NCI-H446 (cell line): ENCODE measurements at regions not wholly inside any gene's neighbourhood (a gene's known extent, or its start where the extent isn't known, plus 50 kb on each side); places are given as distances from the start of the nearest gene placed in this dataset.
"Not testable (repeated sequence)": the region's sequence is repeated elsewhere in the genome, so short reads cannot be mapped to it uniquely, and the experiment has no call there.

Source experiments
- DNase-seq, 2 experiments: peaks; one replicate each; lab custom pipeline; 2025; lab: John Stamatoyannopoulos, UW

DNA sequence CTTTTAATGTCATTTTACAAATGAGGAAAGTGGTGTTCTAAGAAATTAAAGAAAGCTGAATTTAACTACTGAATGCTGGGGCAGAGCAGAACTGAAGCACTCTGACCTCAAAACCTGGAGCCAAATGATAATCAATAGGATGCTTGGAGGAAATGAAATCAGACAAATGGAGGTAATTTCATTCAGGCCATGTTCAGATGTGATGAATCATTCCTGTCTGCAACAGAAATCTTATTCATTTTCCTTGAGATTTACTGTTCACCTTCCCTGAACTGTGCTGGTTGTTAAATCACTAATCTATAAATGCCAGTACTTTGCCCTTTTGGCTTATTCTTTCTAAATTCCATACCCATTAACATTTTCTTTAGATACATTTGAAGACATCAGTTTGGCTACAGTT is 85.6 kb upstream of the SNX7 start:
- DNase-seq, result no peak

DNA sequence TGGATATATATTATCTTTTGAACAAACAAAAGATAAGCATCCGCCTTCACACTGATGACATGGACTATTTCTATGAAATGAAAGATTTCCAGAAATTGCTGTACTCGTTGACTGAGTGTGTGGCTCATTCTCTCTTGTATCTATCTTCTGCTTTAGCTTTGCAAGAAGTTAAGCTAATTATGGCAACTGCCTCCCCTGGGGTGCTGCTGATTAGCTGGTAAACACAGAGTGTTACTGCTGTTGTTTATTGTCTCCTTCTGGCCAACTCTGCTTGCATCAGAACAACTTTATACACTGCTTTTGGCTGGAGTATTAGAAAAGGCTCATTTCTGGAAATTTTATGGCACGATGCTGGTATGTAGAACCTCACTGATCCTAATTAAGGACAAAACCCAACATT is 95.6 kb upstream of the SNX7 start:
- DNase-seq, result peak in 1 of 2 experiments; percentile 17

DNA sequence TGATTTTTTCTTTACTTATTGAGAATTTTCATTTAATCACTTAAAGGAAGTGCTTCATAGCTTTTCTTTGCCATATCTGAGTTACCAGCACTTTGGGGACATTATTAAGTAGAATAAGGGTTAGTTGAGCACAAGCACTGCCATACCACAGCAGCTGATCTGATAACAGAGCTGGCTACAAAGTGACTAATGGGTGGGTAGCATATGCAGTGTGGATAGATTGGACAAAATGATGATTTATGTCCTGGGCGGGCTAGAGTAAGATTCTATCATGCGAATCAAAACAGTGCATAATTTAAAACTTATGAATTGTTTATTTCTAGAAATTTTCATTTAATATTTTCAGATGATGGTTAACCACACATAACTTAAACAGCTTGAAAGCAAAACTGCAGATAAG is 102.2 kb upstream of the SNX7 start:
- no peak for DNase-seq

DNA sequence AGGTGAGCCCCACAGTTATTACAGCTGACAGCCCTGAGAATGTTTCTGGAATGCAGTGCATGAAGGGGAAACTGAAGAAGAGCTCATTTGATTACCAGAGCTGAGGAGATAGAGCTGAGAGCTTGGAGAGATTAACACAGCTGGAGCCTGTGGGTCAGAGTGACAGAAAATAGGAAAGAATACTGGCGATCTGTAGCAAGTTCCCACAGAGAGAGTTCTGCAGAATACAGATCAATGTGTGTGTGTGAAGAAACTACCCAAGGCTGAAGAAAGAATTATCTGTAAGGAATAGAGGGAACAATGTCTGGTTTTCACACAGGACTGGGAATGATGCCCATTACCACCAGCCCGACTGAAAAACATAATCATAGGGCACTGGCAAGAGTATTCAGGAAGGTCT is 103.6 kb upstream of the SNX7 start:
- DNase-seq, result peak in 1 of 2 experiments; percentile 30

DNA sequence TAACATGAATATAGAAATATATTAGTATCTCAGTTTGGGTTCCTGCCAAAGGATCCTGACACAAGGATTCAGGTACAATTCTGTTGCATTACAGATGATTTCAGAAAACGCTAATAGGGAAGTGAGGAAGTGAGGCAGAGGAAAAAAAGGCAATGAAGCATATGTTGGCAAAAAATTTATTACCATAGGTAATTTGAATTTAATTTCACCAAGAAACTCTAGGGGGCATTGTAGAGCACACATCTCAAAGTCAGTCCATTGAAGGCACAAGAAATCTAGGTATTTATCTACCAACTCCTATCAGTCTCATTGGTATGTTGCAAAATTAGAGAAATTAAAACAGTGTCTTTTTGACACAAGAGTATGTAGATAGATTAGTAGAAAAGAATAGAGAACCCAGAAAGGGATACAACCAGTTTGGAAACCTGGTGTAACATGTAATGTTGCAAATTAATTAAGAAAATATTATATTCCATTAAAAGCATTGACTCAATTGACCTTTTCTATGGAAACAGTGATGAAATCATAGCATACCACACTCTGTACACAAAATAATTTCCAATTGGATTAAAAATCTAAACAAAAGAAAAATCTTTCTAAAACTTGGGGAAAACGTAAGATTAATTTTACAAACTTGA is 104.9 kb upstream of the SNX7 start:
- peak in 1 of 2 experiments; percentile 65 for DNase-seq

DNA sequence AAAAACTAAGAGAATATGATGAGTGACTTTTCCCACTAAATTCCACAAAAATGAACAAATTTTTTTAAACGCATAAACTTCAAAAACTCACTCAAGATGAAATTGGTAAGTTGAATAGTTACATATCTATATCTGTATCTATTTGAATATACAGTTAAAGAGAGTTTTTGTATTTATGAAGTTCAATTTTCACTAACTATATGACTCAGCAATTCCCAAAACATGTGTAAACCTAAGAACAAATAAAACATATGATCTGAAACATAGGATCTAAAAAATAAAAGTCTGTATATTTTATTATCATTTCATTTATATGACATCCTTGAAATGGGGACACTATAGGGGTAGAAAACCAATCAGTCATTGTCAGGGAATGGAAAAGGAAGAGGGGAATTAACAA is 105.7 kb upstream of the SNX7 start:
- no peak for DNase-seq

DNA sequence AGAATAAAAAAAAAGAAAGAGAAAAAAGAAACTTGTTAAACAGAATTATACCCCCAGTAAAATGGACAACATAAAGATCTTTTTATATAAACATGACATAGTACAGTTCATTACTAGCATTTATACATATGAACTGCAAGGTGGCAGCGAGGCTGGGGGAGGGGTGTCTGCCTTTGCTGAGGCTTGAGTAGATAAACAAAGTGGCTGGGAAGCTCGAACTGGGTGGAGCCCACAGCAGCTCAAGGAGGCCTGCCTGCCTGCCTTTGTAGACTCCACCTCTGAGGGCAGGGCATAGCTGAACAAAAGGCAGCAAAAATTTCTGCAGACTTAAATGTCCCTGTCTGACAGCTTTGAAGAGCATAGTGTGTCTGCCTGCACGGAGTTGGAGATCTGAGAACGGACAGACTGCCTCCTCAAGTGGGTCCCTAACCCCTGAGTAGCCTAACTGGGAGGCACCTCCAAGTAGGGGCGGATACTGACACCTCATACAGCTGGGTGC is 108.9 kb upstream of the SNX7 start:
- DNase-seq, result not testable (repeated sequence)

DNA sequence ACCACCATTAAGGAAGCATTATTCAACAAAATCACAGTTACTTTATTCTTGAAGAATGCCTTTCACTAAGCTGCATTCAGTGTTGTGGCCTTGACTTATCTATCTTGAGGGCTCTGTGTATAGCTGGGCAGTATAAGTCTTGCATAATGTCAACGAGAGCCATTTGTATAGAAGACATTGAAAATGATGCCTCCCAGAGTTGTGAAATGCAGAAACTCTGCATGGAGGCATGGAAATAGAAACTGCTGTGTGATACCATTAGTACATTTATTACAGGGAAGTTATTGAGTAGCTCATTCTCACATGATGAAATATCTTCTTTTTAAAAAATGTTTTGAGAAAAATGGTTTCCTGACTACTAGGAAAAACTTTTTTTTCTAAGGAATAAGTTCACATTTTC is 111.4 kb upstream of the SNX7 start:
- DNase-seq, result no peak

DNA sequence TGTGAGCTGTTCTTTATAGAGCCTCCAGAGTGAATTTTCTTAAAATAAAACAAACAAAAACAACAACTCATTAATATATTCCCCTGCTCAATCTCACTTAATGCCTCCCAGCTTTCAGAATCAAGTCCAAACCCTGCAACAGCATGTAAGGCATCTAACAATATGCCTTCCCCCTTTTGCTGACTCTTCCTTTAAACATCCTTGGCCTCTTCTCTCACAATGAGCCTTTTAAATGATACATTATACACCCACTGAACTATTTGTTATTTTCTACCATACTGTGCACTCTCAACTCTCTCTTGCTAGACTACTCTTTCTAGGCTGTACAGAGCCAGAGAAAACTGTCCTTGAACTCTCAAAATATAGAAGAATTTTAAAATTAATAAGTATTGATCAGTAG is 115.2 kb upstream of the SNX7 start:
- DNase-seq, result no peak

DNA sequence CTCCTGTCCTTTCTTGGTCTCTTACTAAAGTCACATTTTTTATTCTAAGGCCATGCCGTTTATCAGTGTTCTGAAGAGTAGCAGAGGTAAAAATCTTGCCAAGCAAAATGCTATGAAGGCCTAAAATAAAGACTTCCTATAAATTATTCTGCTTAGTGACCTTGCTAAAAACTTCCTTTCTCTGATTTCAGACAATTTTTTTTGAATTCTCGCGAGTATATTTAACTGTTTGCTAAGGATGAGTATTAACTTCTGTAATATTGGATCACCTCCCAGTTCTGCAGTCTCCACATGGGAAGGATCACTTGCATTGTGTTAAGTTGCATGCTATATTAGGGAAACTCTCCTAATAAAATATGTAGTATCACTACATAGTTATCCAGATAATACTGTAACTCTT is 123.4 kb upstream of the SNX7 start:
- peak in 1 of 2 experiments; percentile 8 for DNase-seq

DNA sequence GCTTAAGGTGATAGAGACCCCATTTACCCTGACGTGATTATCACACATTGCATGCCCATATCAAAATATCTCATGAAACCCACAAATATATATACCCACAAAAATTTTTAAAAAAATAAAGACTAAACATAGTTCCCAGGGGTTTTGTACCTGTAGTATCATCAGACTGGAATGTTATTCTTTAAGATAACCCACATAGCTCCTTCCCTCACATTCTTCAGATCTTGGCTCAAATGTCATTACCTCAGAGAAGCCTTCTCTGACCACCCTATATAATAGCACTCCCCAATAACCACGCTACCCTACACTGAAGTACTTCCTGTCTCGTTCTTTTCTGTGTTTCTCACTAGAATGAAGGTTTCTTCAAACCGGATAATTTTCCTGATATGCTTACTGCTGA is 138.3 kb upstream of the SNX7 start:
- DNase-seq, result no peak

DNA sequence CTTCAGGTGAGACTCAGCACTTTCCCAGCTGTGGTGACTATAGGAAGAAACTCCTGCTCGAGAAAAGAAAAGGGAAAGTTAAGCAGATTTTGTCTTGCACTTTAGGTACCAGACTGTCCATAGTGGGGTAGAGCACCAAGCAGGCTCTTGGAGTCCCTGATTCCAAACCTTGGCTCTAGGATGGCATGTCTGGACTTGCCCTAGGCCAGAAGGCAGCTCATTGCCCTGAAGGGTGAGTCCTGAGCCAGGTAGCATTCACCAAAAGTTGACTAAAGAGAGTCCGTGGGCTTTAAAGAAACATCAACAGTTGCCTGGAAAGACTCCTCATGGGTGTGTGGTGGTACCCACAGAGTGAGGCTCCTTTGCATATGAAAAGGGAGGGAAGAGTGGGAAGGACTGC is 145.2 kb upstream of the SNX7 start:
- no peak for DNase-seq

DNA sequence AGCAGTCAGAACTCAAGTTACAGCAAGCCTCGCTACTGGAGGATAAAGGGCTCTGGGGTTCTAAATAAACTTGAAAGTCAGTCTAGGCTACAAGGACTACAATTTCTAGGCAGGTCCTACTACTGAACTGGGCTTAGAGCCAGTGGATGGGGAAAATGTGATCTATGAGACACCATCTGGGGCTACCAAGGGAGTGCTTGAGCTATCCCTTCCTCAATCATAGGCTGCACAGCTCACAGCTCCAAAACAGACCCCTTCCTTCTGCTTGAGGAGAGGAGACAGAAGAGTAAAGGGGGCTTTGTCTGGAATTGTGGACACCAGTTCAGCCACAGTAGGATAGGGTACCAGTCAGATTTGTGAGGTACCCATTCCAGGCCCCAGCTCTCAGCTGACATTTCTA is 145.8 kb upstream of the SNX7 start:
- DNase-seq, result peak in 1 of 2 experiments; percentile 43

DNA sequence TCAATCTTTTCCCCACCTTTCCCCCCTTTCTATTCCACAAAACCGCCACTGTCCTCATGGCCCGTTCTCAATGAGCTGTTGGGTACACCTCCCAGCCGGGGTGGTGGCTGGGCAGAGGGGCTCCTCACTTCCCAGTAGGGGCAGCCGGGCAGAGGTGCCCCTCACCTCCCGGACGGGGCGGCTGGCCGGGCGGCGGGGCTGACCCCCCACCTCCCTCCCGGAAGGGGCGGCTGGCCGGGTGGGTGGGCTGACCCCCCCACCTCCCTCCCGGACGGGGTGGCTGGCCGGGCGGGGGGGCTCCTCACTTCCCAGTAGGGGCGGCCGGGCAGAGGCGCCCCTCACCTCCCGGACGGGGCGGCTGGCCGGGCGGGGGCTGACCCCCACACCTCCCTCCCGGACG is 149.3 kb upstream of the SNX7 start:
- not testable (repeated sequence) for DNase-seq

DNA sequence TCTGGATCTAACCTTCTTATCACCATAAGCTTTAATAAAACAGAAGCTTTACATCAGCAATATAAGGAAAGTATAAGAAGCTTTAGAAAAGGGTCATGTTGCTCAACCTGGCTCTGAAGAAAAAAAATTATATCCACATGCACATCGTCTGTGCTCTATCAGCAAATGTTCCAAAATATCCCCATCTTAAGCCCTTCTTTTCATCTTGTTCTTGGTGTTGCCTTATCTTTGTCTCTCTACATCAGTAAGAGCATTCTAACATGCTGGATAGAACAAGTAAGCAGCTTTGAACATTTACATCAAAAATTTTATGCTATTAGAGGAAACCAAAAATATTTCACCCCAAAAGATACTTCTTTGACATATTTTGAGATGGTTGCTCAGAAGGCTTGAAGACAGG is 157.8 kb upstream of the SNX7 start:
- no peak for DNase-seq

DNA sequence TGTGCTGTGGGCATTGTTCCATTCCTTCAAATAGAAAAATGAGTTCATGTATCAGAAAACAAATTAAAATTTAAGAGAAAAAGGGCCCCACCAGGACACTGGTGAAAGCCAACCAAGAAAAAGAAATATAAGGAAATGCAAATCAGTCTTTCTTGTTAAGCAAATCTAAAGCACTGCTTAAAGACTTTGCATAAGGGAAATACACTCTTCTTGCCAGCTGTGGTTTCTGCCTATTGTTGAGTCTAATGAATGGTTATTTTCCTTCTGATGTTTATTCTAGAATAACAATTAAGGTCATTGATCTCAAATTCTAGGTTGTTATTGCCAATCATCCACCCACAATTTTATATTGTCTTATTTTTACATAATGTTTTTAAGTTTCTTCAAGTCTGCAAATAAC is 158.6 kb upstream of the SNX7 start:
- no peak for DNase-seq

DNA sequence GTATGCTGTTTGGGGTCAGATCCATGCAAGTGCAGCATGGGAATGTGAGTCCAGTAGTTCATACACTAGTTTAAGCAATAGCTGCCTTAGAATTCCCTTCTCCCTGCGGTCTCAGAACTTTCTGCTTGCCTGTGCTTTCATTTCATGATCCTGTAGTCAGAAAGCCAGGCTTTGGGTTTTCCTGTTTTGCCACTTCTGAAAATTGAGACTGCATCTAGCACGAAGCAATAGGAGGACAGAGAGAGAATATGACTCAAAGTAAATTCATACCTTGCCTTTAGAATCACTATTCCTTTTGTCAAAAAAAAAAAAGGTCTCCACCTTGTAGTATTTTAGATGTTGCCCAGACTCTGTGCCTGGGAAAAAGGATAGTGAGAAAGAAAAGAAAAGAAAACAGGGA is 161.2 kb upstream of the SNX7 start:
- no peak for DNase-seq

DNA sequence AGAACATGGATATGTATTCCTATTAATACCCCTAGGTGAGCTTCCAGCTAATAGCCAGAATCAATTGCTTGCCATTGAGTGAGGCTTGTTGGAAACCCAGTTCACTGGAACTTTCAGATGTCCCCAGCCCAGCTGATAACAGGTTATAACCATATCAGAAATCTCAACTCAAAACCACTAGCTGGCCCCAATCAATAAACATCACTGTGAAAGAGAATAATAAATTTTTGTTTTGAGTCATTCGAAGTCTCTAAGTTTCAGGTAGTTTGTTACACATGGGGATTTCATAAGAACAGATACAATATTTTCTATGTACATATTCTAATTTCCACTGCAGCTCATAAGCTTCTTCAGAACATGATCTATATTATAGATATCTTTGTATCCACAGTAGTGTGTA is 162.9 kb upstream of the SNX7 start:
- DNase-seq, result no peak

DNA sequence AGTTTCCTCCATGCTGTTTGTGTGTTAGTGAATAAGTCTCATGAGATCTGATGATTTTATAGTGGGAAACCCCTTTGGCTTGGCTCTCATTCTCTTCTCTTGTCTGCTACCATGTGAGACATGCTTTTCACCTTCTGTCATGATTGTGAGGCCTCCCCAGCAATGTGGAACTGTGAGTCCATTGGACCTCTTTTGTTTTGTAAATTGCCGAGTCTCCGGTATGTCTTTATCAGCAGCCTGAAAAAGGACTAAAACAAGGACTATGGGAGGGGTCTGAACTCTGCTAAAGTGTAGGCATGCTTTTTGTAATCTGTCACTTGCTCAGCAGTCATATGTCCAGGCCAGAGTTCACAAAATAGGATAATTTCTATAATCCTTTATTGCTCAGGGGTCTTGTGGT is 164.0 kb upstream of the SNX7 start:
- DNase-seq, result no peak

DNA sequence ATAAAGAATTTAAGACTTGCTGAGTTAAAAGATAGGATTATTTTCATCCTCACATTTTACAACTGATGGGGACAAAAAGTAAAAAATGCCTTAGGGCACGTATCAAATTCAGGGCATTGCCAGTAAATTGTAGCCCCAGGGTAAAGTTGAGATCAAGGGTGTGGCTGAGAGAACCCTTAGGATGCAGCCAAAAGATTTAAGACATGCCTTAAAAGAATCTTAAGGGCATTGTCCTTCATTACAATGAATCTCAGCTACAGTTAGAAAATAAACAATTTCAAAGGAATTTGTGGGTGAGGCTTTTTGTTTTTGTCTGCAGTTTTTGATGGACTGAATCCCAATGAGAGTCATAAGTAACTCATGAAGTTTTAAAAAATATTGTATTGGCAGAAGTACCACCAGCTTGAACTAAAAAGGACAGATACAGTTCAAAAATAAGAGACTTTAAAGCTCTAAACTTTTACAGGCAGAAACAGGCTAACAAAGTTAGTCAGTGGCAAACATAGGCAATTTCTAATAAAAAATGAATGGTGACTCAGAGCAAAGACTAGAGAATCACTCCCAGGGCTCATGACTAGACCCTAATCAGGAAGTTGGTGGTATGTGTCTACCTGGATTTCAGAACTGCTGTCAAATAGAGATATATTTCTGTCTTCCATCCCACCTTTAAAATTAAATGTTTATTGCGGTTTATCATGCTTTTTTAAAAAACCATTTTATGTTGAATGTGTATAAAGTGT is 165.1 kb upstream of the SNX7 start:
- no peak for DNase-seq

DNA sequence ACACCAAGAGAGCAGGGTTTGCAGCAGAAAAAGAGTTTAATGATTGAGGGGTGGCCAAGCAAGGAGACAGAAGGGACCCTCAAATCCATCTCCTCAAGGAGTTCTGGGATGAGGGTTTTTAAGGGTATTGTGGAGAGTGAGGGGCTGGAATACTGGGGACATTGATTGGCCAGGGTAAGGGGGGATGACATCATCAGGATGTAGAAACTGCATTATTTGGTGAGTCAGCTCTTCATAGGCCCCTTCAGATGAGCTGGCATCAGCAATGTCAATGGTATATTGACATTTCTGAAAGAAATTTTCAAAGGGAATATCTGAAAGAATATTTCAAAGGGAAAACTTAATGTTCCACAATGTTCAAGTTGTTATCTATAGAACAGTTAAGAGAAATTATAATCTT is 168.1 kb upstream of the SNX7 start:
- no peak for DNase-seq

DNA sequence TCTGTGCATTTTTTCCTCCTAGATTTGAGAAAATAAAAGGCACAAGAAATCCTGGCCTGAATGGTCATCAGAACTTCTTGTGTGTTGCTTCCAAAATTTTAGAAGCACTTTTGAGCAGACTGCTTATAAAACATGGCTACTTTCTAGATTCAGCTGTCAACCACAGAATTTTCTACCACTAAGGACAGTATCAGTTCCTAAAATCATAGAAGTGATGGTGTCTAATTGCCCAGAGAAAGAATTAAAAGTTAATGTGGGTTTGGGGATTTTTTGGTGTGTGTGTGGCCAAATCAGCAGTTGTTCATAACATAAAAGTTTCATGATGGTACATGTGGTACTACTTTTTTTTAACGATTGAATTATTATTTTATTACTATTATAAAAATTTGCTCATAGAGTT is 171.4 kb upstream of the SNX7 start:
- DNase-seq, result no peak

DNA sequence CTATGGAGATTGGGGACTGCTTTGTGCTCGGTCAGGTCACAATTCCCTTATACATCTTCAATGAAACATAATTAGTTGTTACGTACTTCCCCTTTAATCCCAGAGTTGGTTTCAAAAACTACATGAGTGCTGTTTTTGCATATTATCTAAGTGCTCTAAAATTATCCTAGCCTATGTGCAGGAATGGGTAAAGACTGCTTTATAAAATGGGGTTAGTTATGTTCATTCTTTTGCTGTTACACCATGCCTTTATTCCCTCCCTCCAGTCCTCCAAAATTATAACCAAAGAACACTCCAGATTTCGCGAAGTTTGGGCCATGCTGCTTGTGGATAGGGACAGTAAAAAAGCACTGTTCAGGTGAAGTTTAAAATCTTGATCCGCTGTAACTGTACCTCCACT is 173.9 kb upstream of the SNX7 start:
- DNase-seq, result no peak

DNA sequence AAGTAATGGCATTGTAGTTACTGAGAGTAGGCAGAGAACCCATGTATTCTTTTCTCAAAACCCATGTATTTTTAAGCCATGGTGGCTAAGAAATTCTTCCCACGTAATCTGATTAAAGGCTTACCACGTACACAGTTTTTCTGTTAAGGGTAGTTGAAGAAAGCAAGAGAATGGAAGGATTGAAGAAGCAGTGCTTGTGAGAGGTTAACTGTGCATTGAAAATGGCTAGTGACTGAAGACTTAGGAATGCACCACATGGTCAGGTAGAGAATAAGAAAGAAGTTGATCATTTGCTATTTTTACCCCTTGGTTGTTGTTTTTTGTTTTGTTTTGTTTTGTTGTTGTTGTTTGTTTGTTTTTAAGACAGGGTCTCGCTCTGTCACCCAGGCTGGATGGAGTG is 178.9 kb upstream of the SNX7 start:
- DNase-seq, result no peak
